Osteoblast (primary cell): ENCODE measurements at regions not wholly inside any gene's neighbourhood (a gene's known extent, or its start where the extent isn't known, plus 50 kb on each side); places are given as distances from the start of the nearest gene placed in this dataset.

Source experiments
- DNase-seq: peaks from one replicate; pipeline ENCODE4 v3.0.0; 2011; ENCODE audit warnings: low spot score, mixed read lengths; ENCODE audit not compliant: insufficient read length; ENCODE audit errors: missing footprints
- H2AFZ ChIP-seq: 2 replicates; pipeline ENCODE4 v1.6.0; 2011; ENCODE audit warnings: mild to moderate bottlenecking, low read length
- H3K27ac ChIP-seq: 2 replicates; pipeline ENCODE4 v1.5.1; 2011; ENCODE audit warnings: mild to moderate bottlenecking, low read depth, low read length, moderate library complexity
- H3K27me3 ChIP-seq: 2 replicates; pipeline ENCODE4 v1.6.0; 2012; ENCODE audit warnings: mild to moderate bottlenecking, control low read depth, inconsistent platforms, low read length, moderate library complexity; ENCODE audit not compliant: insufficient read depth
- H3K36me3 ChIP-seq: 2 replicates; pipeline ENCODE4 v1.5.1; 2011; ENCODE audit warnings: mild to moderate bottlenecking, low read length, control low read depth, moderate library complexity; ENCODE audit not compliant: insufficient read depth
- H3K4me1 ChIP-seq: 2 replicates; pipeline ENCODE4 v1.5.1; 2011; ENCODE audit warnings: mild to moderate bottlenecking, low read length, control low read depth, moderate library complexity; ENCODE audit not compliant: insufficient read depth
- H3K4me2 ChIP-seq: 2 replicates; pipeline ENCODE4 v1.6.0; 2011; ENCODE audit warnings: mild to moderate bottlenecking, low read length; ENCODE audit not compliant: insufficient read depth
- H3K4me3 ChIP-seq: fragments of 200-600 bp; sonication (generic); 3 replicates; pipeline ENCODE4 v1.5.1; 2012; ENCODE audit warnings: mild to moderate bottlenecking, low read length, inconsistent platforms; ENCODE audit not compliant: insufficient read depth
- H3K79me2 ChIP-seq: 2 replicates; pipeline ENCODE4 v1.6.0; 2012; ENCODE audit warnings: mild to moderate bottlenecking, low read length, control low read depth, inconsistent platforms; ENCODE audit not compliant: insufficient read depth
- H3K9me3 ChIP-seq: 2 replicates; pipeline ENCODE4 v1.5.1; 2011; ENCODE audit warnings: low read depth, low read length, control low read depth
- H4K20me1 ChIP-seq: 2 replicates; pipeline ENCODE4 v1.6.0; 2012; ENCODE audit warnings: mild to moderate bottlenecking, low read length, control low read depth; ENCODE audit not compliant: insufficient read depth
- TF ChIP-seq, protein P1 (sequence below): IDR thresholded peaks from 2 replicates; pipeline ENCODE4 v1.5.1; 2011; ENCODE audit warnings: mild to moderate bottlenecking, low read depth, low read length, moderate library complexity; ENCODE audit errors: extremely low read depth

DNA sequence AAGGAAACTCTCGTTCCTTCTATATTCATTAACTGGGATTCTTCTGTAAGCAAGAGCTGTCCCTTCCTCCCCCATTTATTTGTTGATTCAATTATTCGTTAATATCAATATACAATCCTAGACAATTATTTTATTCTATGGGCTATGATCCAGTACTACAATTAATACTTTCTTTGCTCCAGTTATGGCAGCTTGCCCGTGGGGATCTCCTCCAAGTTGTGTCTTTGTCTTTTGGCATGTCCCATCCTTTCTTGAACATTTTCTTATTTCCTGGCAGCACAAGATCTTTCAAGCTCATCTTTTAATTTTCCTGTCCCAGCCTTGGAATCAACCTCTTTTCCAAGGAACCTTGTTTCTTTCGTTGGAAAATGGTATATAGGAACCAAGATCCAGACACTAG lies 249.3 kb downstream of the GAS1 start:
- TF ChIP-seq, protein P1, sequence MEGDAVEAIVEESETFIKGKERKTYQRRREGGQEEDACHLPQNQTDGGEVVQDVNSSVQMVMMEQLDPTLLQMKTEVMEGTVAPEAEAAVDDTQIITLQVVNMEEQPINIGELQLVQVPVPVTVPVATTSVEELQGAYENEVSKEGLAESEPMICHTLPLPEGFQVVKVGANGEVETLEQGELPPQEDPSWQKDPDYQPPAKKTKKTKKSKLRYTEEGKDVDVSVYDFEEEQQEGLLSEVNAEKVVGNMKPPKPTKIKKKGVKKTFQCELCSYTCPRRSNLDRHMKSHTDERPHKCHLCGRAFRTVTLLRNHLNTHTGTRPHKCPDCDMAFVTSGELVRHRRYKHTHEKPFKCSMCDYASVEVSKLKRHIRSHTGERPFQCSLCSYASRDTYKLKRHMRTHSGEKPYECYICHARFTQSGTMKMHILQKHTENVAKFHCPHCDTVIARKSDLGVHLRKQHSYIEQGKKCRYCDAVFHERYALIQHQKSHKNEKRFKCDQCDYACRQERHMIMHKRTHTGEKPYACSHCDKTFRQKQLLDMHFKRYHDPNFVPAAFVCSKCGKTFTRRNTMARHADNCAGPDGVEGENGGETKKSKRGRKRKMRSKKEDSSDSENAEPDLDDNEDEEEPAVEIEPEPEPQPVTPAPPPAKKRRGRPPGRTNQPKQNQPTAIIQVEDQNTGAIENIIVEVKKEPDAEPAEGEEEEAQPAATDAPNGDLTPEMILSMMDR: no peak
- H3K27me3 ChIP-seq: no peaks in the 10 kb centered on the region
- no peaks in the 10 kb centered on the region for H3K9me3 ChIP-seq
- no peaks in the 10 kb centered on the region for H3K79me2 ChIP-seq
- no peaks in the 10 kb centered on the region for H3K36me3 ChIP-seq
- H2AFZ ChIP-seq: no peak overlapping the region
- no peak overlapping the region for H3K4me2 ChIP-seq
- H3K4me3 ChIP-seq: no peak overlapping the region
- no peaks in the 10 kb centered on the region for H4K20me1 ChIP-seq
- H3K4me1 ChIP-seq: no peaks in the 10 kb centered on the region
- no peak for DNase-seq
- no peak overlapping the region for H3K27ac ChIP-seq

DNA sequence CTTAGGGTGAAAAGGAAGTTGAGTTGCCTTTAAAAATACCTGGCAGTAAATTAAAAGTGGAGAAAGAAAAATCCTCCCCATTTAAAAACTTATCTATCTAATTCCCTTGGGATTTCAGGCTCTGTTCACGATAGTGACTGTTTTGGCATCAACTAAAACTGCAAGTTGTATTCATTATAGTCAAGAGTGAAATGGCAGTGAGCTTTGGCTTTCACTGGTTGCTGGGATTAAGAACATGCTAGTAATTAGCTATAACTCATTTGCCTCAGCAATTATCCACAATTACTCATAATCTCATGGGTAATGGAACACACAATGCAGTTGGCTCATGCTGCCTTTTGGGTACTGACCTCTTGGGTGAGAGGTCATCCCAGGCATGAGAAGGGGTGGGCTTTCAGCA lies 250.1 kb downstream of the GAS1 start:
- Histone ChIP-seq H3K4me2 (no peak overlapping the region), H3K4me3 (no peak overlapping the region), H3K4me1 (no peaks in the 10 kb centered on the region), H3K36me3 (no peaks in the 10 kb centered on the region), H2AFZ (no peak overlapping the region), H4K20me1 (no peaks in the 10 kb centered on the region), H3K27ac (no peak overlapping the region), H3K27me3 (no peaks in the 10 kb centered on the region), H3K79me2 (no peaks in the 10 kb centered on the region), H3K9me3 (no peaks in the 10 kb centered on the region)
- TF ChIP-seq, protein P1: no peak
- DNase-seq: no peak

DNA sequence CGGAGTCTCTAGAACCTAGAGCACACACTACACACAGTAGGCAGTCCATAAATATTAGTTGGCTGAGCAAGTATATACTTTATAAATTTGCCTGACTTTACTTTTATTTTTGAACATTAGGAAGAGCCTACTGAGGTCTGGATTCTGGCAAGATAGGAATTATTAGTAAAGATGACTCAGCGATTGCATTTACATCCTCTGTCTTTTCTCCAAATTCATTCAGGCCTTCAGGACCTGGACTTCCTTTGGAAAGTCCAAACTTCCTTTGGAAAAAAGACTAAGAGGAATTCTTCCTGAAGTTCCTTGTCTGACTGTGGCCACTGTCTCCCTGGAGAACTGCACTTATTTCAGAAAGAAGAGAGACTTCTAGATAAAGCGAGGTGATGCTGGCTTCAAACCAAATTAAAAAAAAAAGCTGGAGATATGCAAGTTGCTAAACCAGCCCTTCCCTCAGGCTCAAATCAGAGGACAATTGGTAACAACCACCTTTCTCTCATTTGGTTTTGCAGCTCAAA lies 251.3 kb downstream of the GAS1 start:
- Histone ChIP-seq H3K27me3 (no peaks in the 10 kb centered on the region), H3K27ac (no peak overlapping the region), H3K4me3 (no peak overlapping the region), H4K20me1 (no peaks in the 10 kb centered on the region), H3K36me3 (no peaks in the 10 kb centered on the region), H3K79me2 (no peaks in the 10 kb centered on the region), H3K9me3 (no peaks in the 10 kb centered on the region), H3K4me2 (no peak overlapping the region), H2AFZ (peak overlapping the region; percentile 35), H3K4me1 (no peaks in the 10 kb centered on the region)
- DNase-seq: no peak
- TF ChIP-seq, protein P1: no peak

GRCh38 chr9:86690034-86690433 lies 257.3 kb downstream of the GAS1 start:
- Histone ChIP-seq H3K4me1 (no peaks in the 10 kb centered on the region), H3K79me2 (no peaks in the 10 kb centered on the region), H4K20me1 (no peaks in the 10 kb centered on the region), H3K9me3 (no peaks in the 10 kb centered on the region), H3K27ac (no peak overlapping the region), H3K4me2 (no peak overlapping the region), H3K27me3 (no peaks in the 10 kb centered on the region), H3K4me3 (no peak overlapping the region), H2AFZ (no peak overlapping the region), H3K36me3 (no peaks in the 10 kb centered on the region)
- TF ChIP-seq, protein P1: no peak
- DNase-seq: no peak
